ENCODE measurements at regions not wholly inside any gene's neighbourhood (a gene's known extent, or its start where the extent isn't known, plus 50 kb on each side); places are given as distances from the start of the nearest gene placed in this dataset.

GRCh38 chr13:47008318-47008717 lies 111.5 kb upstream of the HTR2A start:
- TF ChIP-seq CTCF (IDR thresholded peaks at IDR 0.05) = no peak
- no peak for TF ChIP-seq POLR2A (IDR thresholded peaks at IDR 0.05)
